NCI-H2196 treated with DMSO at 0.1 percent for 48 hours (cell line): ENCODE measurements at regions not wholly inside any gene's neighbourhood (a gene's known extent, or its start where the extent isn't known, plus 50 kb on each side); places are given as distances from the start of the nearest gene placed in this dataset.

Source experiments
- DNase-seq: peaks from one replicate; lab custom pipeline; 2025; ENCODE audit not compliant: unreplicated experiment; lab: John Stamatoyannopoulos, UW

- no peak for DNase-seq
Observed at GRCh38 chr18:76203552-76203951, 291.5 kb downstream of the ZNF516 start.

- no peak for DNase-seq
Observed at GRCh38 chr18:76202322-76202721, 292.7 kb downstream of the ZNF516 start.

GRCh38 chr18:76195601-76196000 is 299.4 kb downstream of the ZNF516 start:
- DNase-seq, result no peak

GRCh38 chr18:76188097-76188496 is 306.9 kb downstream of the ZNF516 start:
- DNase-seq, result no peak

GRCh38 chr18:76179257-76179656 is 315.8 kb downstream of the ZNF516 start:
- DNase-seq, result no peak

- no peak for DNase-seq
Observed at GRCh38 chr18:76177160-76177559, 317.9 kb downstream of the ZNF516 start.

GRCh38 chr18:76174451-76174850 is 320.6 kb downstream of the ZNF516 start:
- no peak for DNase-seq

GRCh38 chr18:76169733-76170132 is 325.3 kb downstream of the ZNF516 start:
- no peak for DNase-seq

- no peak for DNase-seq
Observed at GRCh38 chr18:76167845-76168621, 327.0 kb downstream of the ZNF516 start.

- no peak for DNase-seq
Observed at GRCh38 chr18:76167410-76167809, 327.6 kb downstream of the ZNF516 start.

- DNase-seq, result no peak
Observed at GRCh38 chr18:76162886-76163285, 332.2 kb downstream of the ZNF516 start.

GRCh38 chr18:76161983-76162382 is 333.1 kb downstream of the ZNF516 start:
- no peak for DNase-seq

GRCh38 chr18:76153691-76154090 is 341.4 kb downstream of the ZNF516 start:
- DNase-seq, result no peak

GRCh38 chr18:76149734-76150133 is 345.3 kb downstream of the ZNF516 start:
- no peak for DNase-seq

GRCh38 chr18:76149284-76149683 is 345.8 kb downstream of the ZNF516 start:
- DNase-seq, result no peak

GRCh38 chr18:76145521-76146376 is 349.3 kb downstream of the ZNF516 start:
- DNase-seq, result no peak

- DNase-seq, result no peak
Observed at GRCh38 chr18:76144844-76145243, 350.2 kb downstream of the ZNF516 start.

GRCh38 chr18:76142611-76143010 is 352.4 kb downstream of the ZNF516 start:
- no peak for DNase-seq

- DNase-seq, result no peak
Observed at GRCh38 chr18:76139844-76140243, 355.2 kb downstream of the ZNF516 start.

- no peak for DNase-seq
Observed at GRCh38 chr18:76137216-76137615, 357.8 kb downstream of the ZNF516 start.

GRCh38 chr18:76136701-76137100 is 358.3 kb downstream of the ZNF516 start:
- no peak for DNase-seq

- DNase-seq, result no peak
Observed at GRCh38 chr18:76134628-76135027, 360.4 kb downstream of the ZNF516 start.
